Thymus (tissue), 11 donors: ENCODE measurements at regions not wholly inside any gene's neighbourhood (a gene's known extent, or its start where the extent isn't known, plus 50 kb on each side); places are given as distances from the start of the nearest gene placed in this dataset.

ENCODE experiments used
- DNase-seq, 9 donors: peaks; one replicate each; pipeline ENCODE4 v3.0.0-alpha.2; 2013; ENCODE audit warnings: low spot score in 9 of 9, low read depth in 6 of 9, missing footprints in 1 of 9
- H3K27ac ChIP-seq, 2 donors: one replicate each; pipeline ENCODE4 v1.5.1; 2013; ENCODE audit warnings: control low read depth in 1 of 2, low read depth in 1 of 2, low read length in 1 of 2, mild to moderate bottlenecking in 1 of 2, moderate library complexity in 1 of 2
- H3K27me3 ChIP-seq, 2 donors: one replicate each; pipeline ENCODE4 v1.5.1; 2013; ENCODE audit warnings: low read length in 1 of 2; ENCODE audit not compliant: control insufficient read depth in 2 of 2, insufficient read depth in 1 of 2
- H3K36me3 ChIP-seq, 2 donors: one replicate each; pipeline ENCODE4 v1.5.1; 2013; ENCODE audit warnings: low read length in 1 of 2, mild to moderate bottlenecking in 1 of 2, moderate library complexity in 1 of 2; ENCODE audit not compliant: control insufficient read depth in 2 of 2, insufficient read depth in 2 of 2
- H3K4me1 ChIP-seq, 2 donors: one replicate each; pipeline ENCODE4 v1.5.1; 2013; ENCODE audit warnings: low read length in 2 of 2; ENCODE audit not compliant: control insufficient read depth in 2 of 2, insufficient read depth in 2 of 2
- H3K4me3 ChIP-seq, 2 donors: one replicate each; pipeline ENCODE4 v1.5.1; 2013; ENCODE audit warnings: low read length in 2 of 2, control low read depth in 1 of 2, mild to moderate bottlenecking in 1 of 2
- H3K9me3 ChIP-seq, 2 donors: one replicate each; pipeline ENCODE4 v1.5.1; 2013; ENCODE audit warnings: low read length in 1 of 2, mild to moderate bottlenecking in 1 of 2; ENCODE audit not compliant: control insufficient read depth in 2 of 2, insufficient read depth in 1 of 2
- WGBS: extraction: QIAGEN DNeasy Blood & Tissue Kit; methylation state at CpG from one replicate; pipeline ENCODE4 v1.1.7; 2013; 5-methylcytosine and 5-hydroxymethylcytosine counted together
- donor health status: healthy.

GRCh38 chr14:27228053-27228452 is 630.2 kb upstream of the NOVA1 start:
- H3K27me3 ChIP-seq: no peaks in the 10 kb centered on the region
- no peak overlapping the region for H3K27ac ChIP-seq
- no peak for DNase-seq
- no peaks in the 10 kb centered on the region for H3K4me1 ChIP-seq
- no peak overlapping the region for H3K4me3 ChIP-seq
- no peaks in the 10 kb centered on the region for H3K9me3 ChIP-seq
- no peaks in the 10 kb centered on the region for H3K36me3 ChIP-seq

- Histone ChIP-seq H3K4me3 (no peak overlapping the region), H3K36me3 (no peaks in the 10 kb centered on the region), H3K27me3 (no peaks in the 10 kb centered on the region), H3K4me1 (no peaks in the 10 kb centered on the region), H3K9me3 (no peaks in the 10 kb centered on the region), H3K27ac (no peak overlapping the region)
- no peak for DNase-seq
- WGBS: 83% methylated on average over 4 of the region's 4 CpGs
These were observed 636.5 kb upstream of the NOVA1 start for GRCh38 chr14:27234331-27234730.

DNA sequence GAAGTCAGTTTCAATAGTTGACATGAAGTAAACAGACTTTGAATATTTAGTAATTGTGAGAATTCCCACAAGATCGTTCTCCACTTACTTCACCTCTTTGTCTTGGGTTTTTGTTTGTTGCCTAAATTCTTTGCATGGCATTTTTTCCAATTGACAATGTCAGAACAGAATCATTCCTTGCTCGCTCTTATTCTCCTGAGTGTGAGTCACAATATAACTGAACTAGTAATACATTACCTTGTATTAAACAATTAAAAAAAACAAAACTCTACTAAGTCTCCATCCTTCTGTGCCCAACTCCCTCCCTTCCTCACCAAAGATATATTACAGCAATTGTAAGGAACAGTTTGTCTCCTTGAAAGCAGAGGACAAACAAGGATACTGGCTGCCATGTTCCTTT is 638.8 kb upstream of the NOVA1 start:
- WGBS: 87% methylated on average over 2 of the region's 2 CpGs
- no peak for DNase-seq
- H3K27ac ChIP-seq: no peak overlapping the region
- H3K4me3 ChIP-seq: no peak overlapping the region
- H3K27me3 ChIP-seq: no peaks in the 10 kb centered on the region
- no peaks in the 10 kb centered on the region for H3K4me1 ChIP-seq
- H3K9me3 ChIP-seq: no peaks in the 10 kb centered on the region
- no peaks in the 10 kb centered on the region for H3K36me3 ChIP-seq

DNA sequence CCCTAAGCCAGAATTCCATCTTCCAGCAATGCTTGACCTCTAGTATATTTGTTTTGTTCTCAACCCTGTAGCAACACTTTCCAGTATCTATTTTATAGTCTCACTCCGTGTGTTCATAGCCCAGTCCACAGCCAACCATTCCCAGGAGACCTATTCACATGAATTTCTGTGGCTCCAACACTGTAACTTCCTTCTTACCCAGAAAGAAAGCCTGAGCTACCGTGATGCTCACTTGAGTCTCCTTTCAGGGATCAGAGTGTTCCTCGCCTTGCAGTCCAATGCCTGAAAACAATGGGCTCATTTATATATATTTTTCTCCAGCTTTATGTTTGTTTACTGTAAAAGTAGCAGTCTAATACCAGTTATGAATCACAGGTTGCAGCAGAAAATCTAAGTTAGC is 645.0 kb upstream of the NOVA1 start:
- Histone ChIP-seq H3K27me3 (no peaks in the 10 kb centered on the region), H3K36me3 (no peaks in the 10 kb centered on the region), H3K27ac (no peak overlapping the region), H3K4me3 (no peak overlapping the region), H3K4me1 (no peaks in the 10 kb centered on the region), H3K9me3 (peaks cover 0 to 4% of the 10 kb centered on the region in 2 donors)
- no peak for DNase-seq
- WGBS: 78% methylated on average over 3 of the region's 3 CpGs

DNA sequence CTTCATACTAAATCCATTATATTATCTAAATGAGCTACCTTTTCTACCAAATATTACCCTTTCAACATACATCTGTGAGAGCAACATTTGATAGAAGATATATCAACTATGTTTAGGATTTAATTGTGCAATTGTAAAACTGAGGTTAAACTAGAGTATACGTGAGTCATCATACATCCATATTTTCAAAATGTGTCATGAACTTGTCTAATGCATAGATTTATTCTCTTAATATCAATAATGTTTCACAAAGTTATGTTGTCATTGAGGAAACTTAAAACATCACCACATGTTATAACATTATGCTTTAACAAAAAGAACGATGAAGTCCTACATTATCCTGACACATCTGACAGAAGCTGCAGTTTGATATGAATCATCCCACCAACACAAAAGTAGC is 645.5 kb upstream of the NOVA1 start:
- Histone ChIP-seq H3K27ac (no peak overlapping the region), H3K4me1 (no peaks in the 10 kb centered on the region), H3K4me3 (no peak overlapping the region), H3K27me3 (no peaks in the 10 kb centered on the region), H3K36me3 (no peaks in the 10 kb centered on the region), H3K9me3 (peaks cover 0 to 4% of the 10 kb centered on the region in 2 donors)
- DNase-seq: no peak
- 94% methylated on average over 2 of the region's 2 CpGs for WGBS

DNA sequence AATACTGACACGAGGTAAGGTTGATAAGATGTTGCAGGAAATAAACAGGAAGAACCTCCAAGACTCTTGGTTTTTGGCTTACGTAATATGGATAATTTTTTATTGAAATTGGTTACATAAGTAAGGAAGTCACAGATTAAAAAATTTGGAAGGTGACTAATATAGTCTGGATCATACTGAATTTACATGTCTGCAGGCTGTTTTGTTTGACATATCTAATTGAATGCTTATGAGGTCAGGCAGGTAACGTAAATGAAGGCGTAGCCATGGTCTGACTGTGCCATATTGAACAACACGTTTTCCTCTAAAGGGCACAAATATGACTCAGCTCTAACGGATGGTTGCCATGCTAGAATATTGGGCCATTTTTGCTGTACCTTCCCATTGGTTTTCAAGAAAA is 648.1 kb upstream of the NOVA1 start:
- WGBS: 85% methylated on average over 6 of the region's 6 CpGs
- Histone ChIP-seq H3K27me3 (no peaks in the 10 kb centered on the region), H3K9me3 (peaks cover 0 to 4% of the 10 kb centered on the region in 2 donors), H3K4me1 (no peaks in the 10 kb centered on the region), H3K36me3 (no peaks in the 10 kb centered on the region), H3K4me3 (no peak overlapping the region), H3K27ac (no peak overlapping the region)
- no peak for DNase-seq

DNA sequence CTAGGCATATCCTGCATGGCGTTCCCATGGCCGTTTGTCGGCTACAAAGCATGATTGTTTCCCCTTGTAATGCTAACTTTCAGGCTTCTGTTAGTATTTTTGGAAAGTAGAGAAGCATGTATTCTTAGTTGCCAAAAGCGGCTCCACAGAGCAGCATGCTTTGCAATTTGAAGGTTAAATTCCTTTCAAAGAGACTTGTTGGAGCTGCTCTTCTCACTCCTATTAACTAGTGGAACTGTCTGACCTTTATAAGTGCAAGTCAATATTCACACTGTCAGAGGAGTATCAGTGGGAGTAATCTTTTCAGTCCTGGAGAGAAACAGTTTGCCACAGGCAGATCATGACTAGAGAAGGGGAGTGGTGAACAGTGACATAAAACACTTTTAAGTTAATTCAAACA is 656.1 kb upstream of the NOVA1 start:
- no peaks in the 10 kb centered on the region for H3K27me3 ChIP-seq
- 91% methylated on average over 4 of the region's 4 CpGs for WGBS
- H3K4me1 ChIP-seq: no peaks in the 10 kb centered on the region
- H3K36me3 ChIP-seq: no peaks in the 10 kb centered on the region
- H3K9me3 ChIP-seq: no peaks in the 10 kb centered on the region
- no peak for DNase-seq
- no peak overlapping the region for H3K27ac ChIP-seq
- no peak overlapping the region for H3K4me3 ChIP-seq

DNA sequence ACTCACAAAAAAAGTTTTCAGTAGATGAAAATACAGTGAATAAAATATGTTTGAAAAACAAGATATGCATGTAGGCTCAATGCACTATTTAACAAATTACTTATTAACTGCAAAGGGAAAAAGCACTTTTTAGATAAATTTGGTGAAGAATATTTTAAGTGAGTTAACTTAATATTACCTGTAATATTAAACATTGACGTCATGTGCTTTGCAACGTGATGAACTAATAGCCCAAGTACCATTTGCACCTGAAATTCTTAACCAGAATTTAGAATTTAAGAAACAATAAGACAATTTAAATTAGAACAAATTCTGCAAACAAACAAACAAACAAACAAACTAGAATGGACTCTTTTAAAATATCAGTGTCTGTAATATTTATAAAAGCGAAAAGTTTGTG is 659.0 kb upstream of the NOVA1 start:
- DNase-seq: no peak
- 95% methylated on average over 3 of the region's 3 CpGs for whole genome bisulfite sequencing
- Histone ChIP-seq H3K27me3 (no peaks in the 10 kb centered on the region), H3K36me3 (no peaks in the 10 kb centered on the region), H3K4me1 (no peaks in the 10 kb centered on the region), H3K27ac (no peak overlapping the region), H3K9me3 (no peaks in the 10 kb centered on the region), H3K4me3 (no peak overlapping the region)

DNA sequence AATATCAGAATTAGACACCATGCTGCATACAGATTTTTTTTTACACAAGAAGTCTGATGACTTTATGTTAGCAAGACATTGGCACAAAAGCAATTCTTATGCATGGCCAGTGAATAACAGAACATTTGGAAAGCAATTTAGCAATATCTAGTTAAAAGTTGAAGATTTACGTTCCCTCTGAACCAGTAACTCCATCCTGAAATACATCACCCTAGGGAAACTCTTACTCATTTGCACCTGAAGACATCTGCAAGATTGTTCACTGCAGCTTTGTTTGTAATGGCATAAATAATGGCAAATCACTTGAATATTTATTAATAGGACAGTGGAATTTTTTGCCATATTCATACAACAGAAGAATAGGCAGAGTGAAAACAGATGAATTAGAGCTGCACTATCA is 670.0 kb upstream of the NOVA1 start:
- 91% methylated on average over 1 of the region's 1 CpG for WGBS
- Histone ChIP-seq H3K36me3 (no peaks in the 10 kb centered on the region), H3K27ac (no peak overlapping the region), H3K27me3 (no peaks in the 10 kb centered on the region), H3K9me3 (no peaks in the 10 kb centered on the region), H3K4me1 (no peaks in the 10 kb centered on the region), H3K4me3 (no peak overlapping the region)
- DNase-seq: no peak

DNA sequence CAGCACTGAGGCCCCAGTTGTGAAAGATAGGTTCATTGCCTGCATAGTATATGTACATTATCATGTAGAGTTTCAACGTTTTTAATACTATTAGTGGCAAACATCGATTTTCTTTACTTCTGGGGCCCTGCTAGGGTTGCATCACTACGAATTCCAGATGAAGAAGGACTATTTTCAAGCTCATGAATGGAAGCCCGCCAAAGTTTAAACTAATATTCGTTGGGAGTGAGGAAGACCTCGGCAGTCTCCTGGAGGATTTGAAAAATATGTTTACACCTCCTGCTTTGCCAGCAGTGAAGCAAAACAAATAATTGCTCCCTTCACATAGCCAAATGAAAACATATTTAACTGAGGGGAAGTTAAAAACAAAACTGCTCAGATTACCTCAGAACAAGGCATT is 672.9 kb upstream of the NOVA1 start:
- H3K4me1 ChIP-seq: no peaks in the 10 kb centered on the region
- H3K9me3 ChIP-seq: no peaks in the 10 kb centered on the region
- no peak overlapping the region for H3K27ac ChIP-seq
- no peaks in the 10 kb centered on the region for H3K36me3 ChIP-seq
- 84% methylated on average over 6 of the region's 6 CpGs for WGBS
- no peaks in the 10 kb centered on the region for H3K27me3 ChIP-seq
- DNase-seq: no peak
- H3K4me3 ChIP-seq: no peak overlapping the region
